ENCODE measurements at regions not wholly inside any gene's neighbourhood (a gene's known extent, or its start where the extent isn't known, plus 50 kb on each side); places are given as distances from the start of the nearest gene placed in this dataset.
"Not testable (repeated sequence)": the region's sequence is repeated elsewhere in the genome, so short reads cannot be mapped to it uniquely, and the experiment has no call there.

DNA sequence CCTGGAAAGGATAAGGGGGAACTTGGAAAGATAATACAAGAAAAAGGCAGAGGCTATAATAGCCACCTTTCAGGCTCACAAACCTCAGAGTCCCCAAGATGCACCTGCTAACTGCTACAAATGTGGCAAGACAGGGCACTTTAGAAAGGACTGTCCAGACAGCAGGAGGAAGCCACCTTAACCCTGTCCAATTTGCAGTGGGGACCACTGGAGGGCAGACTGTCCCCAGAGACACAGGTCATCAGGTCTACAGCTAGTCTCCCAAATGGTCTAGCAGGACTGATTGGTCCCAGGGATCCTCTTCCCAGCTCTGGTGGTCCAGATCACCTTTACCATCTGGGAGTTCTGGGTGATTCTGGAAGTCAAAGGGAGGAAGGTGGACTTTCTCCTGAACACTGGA is 882.5 kb upstream of the GBE1 start:
- no peaks in the 10 kb centered on the region for H3K4me1 ChIP-seq (ENCODE audit: control insufficient read depth, insufficient read depth, low read length)
- no peaks in the 10 kb centered on the region for H3K27me3 ChIP-seq (replicated peaks; ENCODE audit: control insufficient read depth, insufficient read depth, low read length)
- no peak overlapping the region for H3K4me3 ChIP-seq (ENCODE audit: low read length)
- no peaks in the 10 kb centered on the region for H3K9me3 ChIP-seq (ENCODE audit: control insufficient read depth, low read length)
- DNase-seq (ENCODE audit: low read depth), result no peak
- H3K9ac ChIP-seq (ENCODE audit: low read length), result no peak overlapping the region
- H3K36me3 ChIP-seq (ENCODE audit: control insufficient read depth, insufficient read depth, low read length, severe bottlenecking), result no peaks in the 10 kb centered on the region

DNA sequence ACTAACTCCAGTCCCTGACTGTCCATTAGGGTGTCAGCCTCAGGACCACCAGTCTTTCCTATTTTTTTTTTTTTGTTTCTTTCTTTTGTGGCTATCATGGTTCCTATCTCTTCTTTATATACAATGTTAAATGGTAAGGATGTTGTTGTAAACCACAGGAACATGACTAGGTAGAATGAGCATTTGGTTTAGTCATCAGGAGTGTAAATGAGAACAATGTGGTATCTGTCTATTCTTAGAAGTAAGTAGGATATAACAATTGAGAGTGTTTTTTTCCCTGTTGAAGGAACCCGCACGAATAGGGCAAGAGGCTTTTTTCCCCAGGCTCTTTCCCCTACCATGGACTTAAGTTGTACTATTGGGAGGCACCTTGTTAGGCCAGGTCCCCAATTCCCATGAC is 880.3 kb upstream of the GBE1 start:
- no peaks in the 10 kb centered on the region for H3K36me3 ChIP-seq (ENCODE audit: control insufficient read depth, insufficient read depth, low read length, severe bottlenecking)
- no peaks in the 10 kb centered on the region for H3K9me3 ChIP-seq (ENCODE audit: control insufficient read depth, low read length)
- no peak overlapping the region for H3K9ac ChIP-seq (ENCODE audit: low read length)

DNA sequence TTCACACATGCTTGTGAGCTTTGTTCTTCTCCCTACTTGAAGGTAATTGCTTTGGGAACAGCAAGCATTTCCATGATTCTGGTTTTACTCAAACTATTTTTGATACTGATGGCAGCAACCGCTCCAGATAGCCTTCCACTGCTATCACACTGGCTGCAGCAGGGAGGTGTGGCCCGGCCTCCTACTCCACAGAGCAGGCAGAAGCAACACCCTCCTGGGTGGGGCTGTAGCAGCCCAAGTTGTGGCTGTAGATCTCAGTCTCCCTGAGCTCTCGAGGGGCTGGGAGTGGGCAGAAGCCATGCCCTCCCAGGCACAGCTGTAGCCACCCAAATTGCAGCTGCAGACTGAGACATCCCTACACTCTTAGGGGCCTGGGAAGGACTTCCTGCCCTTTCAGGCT is 878.8 kb upstream of the GBE1 start:
- no peaks in the 10 kb centered on the region for H3K4me1 ChIP-seq (ENCODE audit: control insufficient read depth, insufficient read depth, low read length)
- no peak for DNase-seq (ENCODE audit: low read depth)

More for the DNA sequence above, 880.3 kb upstream of the GBE1 start:
- no peaks in the 10 kb centered on the region for H3K4me1 ChIP-seq (ENCODE audit: control insufficient read depth, insufficient read depth, low read length)
- no peak overlapping the region for H3K4me3 ChIP-seq (ENCODE audit: low read length)
- no peak for DNase-seq (ENCODE audit: low read depth)
- H3K27me3 ChIP-seq (replicated peaks; ENCODE audit: control insufficient read depth, insufficient read depth, low read length), result no peaks in the 10 kb centered on the region

DNA sequence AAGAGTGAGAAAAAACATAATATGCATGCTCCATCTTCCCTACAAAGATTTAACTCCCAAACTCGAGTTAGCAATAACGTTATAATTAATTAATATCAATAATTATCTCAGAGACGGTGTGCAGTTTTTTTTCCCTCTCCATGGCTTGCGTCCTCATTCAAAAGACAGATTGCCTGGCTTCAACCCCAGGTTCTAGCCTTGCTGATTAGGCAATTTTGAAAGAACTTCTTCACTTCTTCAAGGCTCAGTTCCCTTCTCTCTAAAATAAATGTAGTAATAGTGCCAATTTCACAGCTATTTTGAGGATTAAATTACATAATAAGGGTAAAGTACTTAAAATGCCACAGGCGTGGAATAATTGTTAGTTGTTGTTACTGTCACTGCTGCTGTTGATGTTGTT is 876.1 kb upstream of the GBE1 start:
- no peak overlapping the region for H3K9ac ChIP-seq (ENCODE audit: low read length)
- DNase-seq (ENCODE audit: low read depth), result no peak
- H3K27me3 ChIP-seq (replicated peaks; ENCODE audit: control insufficient read depth, insufficient read depth, low read length), result no peaks in the 10 kb centered on the region
- H3K4me1 ChIP-seq (ENCODE audit: control insufficient read depth, insufficient read depth, low read length), result no peaks in the 10 kb centered on the region
- no peaks in the 10 kb centered on the region for H3K9me3 ChIP-seq (ENCODE audit: control insufficient read depth, low read length)
- H3K4me3 ChIP-seq (ENCODE audit: low read length), result no peak overlapping the region
- no peaks in the 10 kb centered on the region for H3K36me3 ChIP-seq (ENCODE audit: control insufficient read depth, insufficient read depth, low read length, severe bottlenecking)

More for the DNA sequence above, 878.8 kb upstream of the GBE1 start:
- Histone ChIP-seq H3K36me3 (ENCODE audit: control insufficient read depth, insufficient read depth, low read length, severe bottlenecking) (no peaks in the 10 kb centered on the region), H3K27me3 (replicated peaks; ENCODE audit: control insufficient read depth, insufficient read depth, low read length) (no peaks in the 10 kb centered on the region), H3K4me3 (ENCODE audit: low read length) (no peak overlapping the region), H3K9ac (ENCODE audit: low read length) (no peak overlapping the region), H3K9me3 (ENCODE audit: control insufficient read depth, low read length) (no peaks in the 10 kb centered on the region)

DNA sequence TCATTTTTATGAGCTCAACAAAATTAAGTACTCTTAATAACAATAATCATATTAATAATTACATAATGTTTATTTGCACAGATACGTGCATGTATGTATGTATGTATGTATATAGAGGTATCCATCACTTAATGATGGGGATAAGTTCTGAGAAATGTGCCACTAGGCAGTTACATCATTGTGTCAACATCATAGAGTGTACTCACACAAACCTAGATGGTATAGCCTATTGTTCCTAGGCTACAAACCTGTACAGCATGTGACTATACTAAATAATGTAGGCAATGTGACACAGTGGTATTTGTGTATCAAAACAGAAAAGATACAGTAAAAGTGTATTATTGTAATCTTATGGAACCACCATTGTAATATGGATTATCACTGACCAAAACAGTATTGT is 874.7 kb upstream of the GBE1 start:
- Histone ChIP-seq H3K9me3 (ENCODE audit: control insufficient read depth, low read length) (no peaks in the 10 kb centered on the region), H3K4me3 (ENCODE audit: low read length) (no peak overlapping the region), H3K4me1 (ENCODE audit: control insufficient read depth, insufficient read depth, low read length) (no peaks in the 10 kb centered on the region), H3K36me3 (ENCODE audit: control insufficient read depth, insufficient read depth, low read length, severe bottlenecking) (no peaks in the 10 kb centered on the region), H3K27me3 (replicated peaks; ENCODE audit: control insufficient read depth, insufficient read depth, low read length) (no peaks in the 10 kb centered on the region), H3K9ac (ENCODE audit: low read length) (no peak overlapping the region)
- no peak for DNase-seq (ENCODE audit: low read depth)

DNA sequence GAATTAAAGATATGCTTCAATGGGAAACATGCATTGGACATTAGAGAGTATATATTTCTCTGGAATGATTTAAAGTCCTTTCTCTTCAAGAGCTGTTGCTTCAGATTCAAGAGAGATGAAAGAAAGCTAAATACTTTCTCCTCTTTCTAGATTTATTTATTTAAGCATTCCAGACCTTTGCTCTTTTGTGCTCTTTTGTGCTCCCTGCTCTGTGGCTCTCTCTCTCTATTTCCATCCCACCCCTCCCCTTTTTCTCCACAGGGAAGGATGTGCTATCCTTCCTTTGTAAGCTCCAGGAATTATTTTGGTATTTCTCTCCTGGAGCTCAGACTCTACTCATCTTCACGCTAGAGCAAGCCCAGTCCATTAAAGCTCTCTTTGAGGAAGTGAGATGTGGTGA is 871.9 kb upstream of the GBE1 start:
- Histone ChIP-seq H3K27me3 (replicated peaks; ENCODE audit: control insufficient read depth, insufficient read depth, low read length) (no peaks in the 10 kb centered on the region), H3K36me3 (ENCODE audit: control insufficient read depth, insufficient read depth, low read length, severe bottlenecking) (no peaks in the 10 kb centered on the region), H3K9ac (ENCODE audit: low read length) (no peak overlapping the region), H3K9me3 (ENCODE audit: control insufficient read depth, low read length) (no peaks in the 10 kb centered on the region), H3K4me3 (ENCODE audit: low read length) (no peak overlapping the region), H3K4me1 (ENCODE audit: control insufficient read depth, insufficient read depth, low read length) (no peaks in the 10 kb centered on the region)
- DNase-seq (ENCODE audit: low read depth), result no peak

DNA sequence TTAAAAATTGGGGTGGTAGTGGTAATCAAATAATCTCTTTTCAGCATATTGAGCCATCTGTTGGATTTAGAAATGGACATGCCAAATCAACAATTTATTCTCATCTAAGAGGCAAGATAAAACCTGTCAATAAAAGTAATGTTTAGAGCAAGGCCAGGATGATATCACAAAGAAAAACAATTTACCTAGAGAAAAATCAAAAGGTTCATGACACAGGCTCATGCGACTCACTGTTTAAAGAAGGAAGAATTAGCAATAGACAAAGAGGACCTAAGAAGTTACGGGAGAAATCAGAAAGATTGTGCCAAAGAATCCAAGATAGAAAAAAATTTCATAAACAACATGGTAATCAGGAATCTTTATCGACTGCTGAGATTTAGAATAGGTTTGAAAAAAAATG is 868.5 kb upstream of the GBE1 start:
- Histone ChIP-seq H3K36me3 (ENCODE audit: control insufficient read depth, insufficient read depth, low read length, severe bottlenecking) (no peaks in the 10 kb centered on the region), H3K27me3 (replicated peaks; ENCODE audit: control insufficient read depth, insufficient read depth, low read length) (no peaks in the 10 kb centered on the region), H3K4me1 (ENCODE audit: control insufficient read depth, insufficient read depth, low read length) (no peaks in the 10 kb centered on the region), H3K9me3 (ENCODE audit: control insufficient read depth, low read length) (no peaks in the 10 kb centered on the region), H3K4me3 (ENCODE audit: low read length) (no peak overlapping the region), H3K9ac (ENCODE audit: low read length) (no peak overlapping the region)
- DNase-seq (ENCODE audit: low read depth), result no peak

DNA sequence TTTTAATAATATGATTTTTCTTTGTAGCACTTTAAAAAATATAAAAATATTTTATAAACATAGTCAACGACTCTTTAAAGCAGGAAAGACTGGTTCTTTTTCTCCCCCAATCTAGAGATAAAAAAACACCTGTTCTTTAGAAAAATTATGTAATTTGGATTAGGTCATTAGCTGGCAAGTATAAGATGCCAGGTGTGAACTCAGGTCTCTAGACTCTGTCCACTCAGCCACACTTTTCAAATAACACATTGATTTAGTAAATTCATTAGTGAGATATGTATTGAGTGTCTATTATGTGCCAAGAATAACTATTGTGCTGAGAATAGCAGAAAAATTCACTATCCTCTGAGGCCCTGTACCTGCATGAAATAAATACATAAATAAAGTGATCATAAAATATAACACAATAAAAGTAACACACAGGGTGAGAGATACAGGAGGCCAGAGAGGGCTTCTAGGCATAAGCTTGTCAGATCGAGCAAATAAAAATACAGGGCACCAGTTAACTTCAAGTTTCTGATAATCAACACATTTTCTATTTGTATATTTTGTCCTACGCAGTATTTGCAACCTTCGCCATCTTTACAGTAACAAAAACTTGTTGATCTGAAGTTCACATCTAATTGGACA is 867.1 kb upstream of the GBE1 start:
- Histone ChIP-seq H3K9ac (ENCODE audit: low read length) (no peak overlapping the region), H3K9me3 (ENCODE audit: control insufficient read depth, low read length) (peaks cover 6% of the 10 kb centered on the region), H3K27me3 (replicated peaks; ENCODE audit: control insufficient read depth, insufficient read depth, low read length) (no peaks in the 10 kb centered on the region), H3K4me1 (ENCODE audit: control insufficient read depth, insufficient read depth, low read length) (no peaks in the 10 kb centered on the region), H3K36me3 (ENCODE audit: control insufficient read depth, insufficient read depth, low read length, severe bottlenecking) (no peaks in the 10 kb centered on the region), H3K4me3 (ENCODE audit: low read length) (no peak overlapping the region)
- no peak for DNase-seq (ENCODE audit: low read depth)

DNA sequence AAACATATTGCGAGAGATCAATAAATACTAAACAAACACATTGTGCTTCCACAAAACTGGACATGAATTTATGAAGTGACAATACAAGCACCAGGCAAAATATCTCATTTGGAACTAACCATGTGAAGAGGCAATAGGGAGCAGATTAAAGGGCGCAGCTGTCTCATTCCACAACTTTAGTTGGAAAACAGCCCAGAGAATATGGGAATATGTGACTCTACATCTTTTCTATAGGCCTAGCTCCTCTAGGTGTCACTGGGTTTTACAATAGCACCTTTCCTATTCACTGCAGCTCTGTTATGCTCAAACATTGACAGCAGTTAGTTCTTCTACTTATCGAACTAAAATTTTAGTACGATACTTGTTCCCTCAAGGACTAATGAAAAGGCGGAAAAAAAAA is 866.3 kb upstream of the GBE1 start:
- no peaks in the 10 kb centered on the region for H3K27me3 ChIP-seq (replicated peaks; ENCODE audit: control insufficient read depth, insufficient read depth, low read length)

DNA sequence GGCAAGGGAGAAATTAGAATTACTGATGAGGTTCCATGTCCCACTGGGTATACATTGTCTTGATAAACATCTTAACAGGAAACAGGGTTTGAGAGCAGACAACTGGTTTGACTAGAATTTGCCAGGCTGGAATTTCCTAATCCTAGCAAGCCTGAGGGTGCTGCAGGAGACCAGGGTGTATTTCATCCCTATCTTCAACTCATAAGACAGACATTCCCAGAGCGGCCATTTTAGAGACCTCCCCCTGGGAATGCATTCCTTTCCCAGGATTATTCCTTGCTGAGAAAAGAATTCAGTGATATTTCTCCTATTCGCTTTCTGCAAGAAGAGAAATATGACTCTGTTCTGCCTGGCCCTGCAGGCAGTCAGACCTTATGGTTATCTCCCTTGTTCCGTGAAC is 859.3 kb upstream of the GBE1 start:
- not testable (repeated sequence) for H3K4me3 ChIP-seq (ENCODE audit: low read length); H3K27me3 ChIP-seq (replicated peaks; ENCODE audit: control insufficient read depth, insufficient read depth, low read length); DNase-seq (ENCODE audit: low read depth); H3K36me3 ChIP-seq (ENCODE audit: control insufficient read depth, insufficient read depth, low read length, severe bottlenecking); H3K9ac ChIP-seq (ENCODE audit: low read length); H3K4me1 ChIP-seq (ENCODE audit: control insufficient read depth, insufficient read depth, low read length)
- peaks cover 11% of the 10 kb centered on the region for H3K9me3 ChIP-seq (ENCODE audit: control insufficient read depth, low read length)

More for the DNA sequence above, 866.3 kb upstream of the GBE1 start:
- no peak for DNase-seq (ENCODE audit: low read depth)
- Histone ChIP-seq H3K4me1 (ENCODE audit: control insufficient read depth, insufficient read depth, low read length) (no peaks in the 10 kb centered on the region), H3K36me3 (ENCODE audit: control insufficient read depth, insufficient read depth, low read length, severe bottlenecking) (no peaks in the 10 kb centered on the region), H3K4me3 (ENCODE audit: low read length) (no peak overlapping the region), H3K9me3 (ENCODE audit: control insufficient read depth, low read length) (peaks cover 6% of the 10 kb centered on the region), H3K9ac (ENCODE audit: low read length) (no peak overlapping the region)

DNA sequence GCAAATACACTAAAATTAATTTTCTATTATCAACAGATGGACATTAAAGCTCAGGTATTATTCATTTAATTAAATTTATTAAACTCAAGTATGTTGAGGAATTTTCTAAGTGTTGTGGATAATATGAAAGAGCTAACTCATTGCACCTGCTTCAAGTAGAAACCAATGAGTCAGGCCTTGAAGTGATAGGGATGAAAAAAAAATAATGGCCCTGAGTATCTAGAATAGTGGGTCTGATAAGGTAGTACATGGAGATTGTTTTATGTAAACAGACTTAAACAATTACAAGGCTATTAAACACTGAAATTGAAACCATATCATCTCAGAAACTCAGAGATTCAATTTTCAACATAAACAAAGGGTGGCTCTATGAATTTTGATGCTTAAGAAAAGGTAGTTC is 857.1 kb upstream of the GBE1 start:
- H3K9ac ChIP-seq (ENCODE audit: low read length), result no peak overlapping the region
- no peak for DNase-seq (ENCODE audit: low read depth)
- no peaks in the 10 kb centered on the region for H3K4me1 ChIP-seq (ENCODE audit: control insufficient read depth, insufficient read depth, low read length)
- no peaks in the 10 kb centered on the region for H3K27me3 ChIP-seq (replicated peaks; ENCODE audit: control insufficient read depth, insufficient read depth, low read length)
- no peaks in the 10 kb centered on the region for H3K36me3 ChIP-seq (ENCODE audit: control insufficient read depth, insufficient read depth, low read length, severe bottlenecking)
- peaks cover 5% of the 10 kb centered on the region for H3K9me3 ChIP-seq (ENCODE audit: control insufficient read depth, low read length)
- no peak overlapping the region for H3K4me3 ChIP-seq (ENCODE audit: low read length)

DNA sequence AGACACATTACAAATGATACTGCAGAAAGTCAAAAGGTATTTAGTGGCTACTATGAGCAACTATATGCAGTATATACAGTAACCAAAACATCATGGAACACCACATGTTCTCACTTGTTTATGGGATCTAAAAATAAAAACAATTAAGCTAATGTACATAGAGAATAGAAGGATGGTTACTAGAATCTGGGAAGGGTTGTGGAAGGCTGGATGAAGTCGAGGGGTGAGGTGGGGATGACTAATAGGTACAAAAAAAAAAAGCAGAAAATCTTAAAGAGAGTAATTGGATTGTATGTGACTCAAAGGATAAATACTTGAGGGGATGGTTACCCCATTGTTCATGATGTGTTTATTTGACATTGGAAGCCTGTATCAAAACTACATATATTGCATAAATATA is 848.8 kb upstream of the GBE1 start:
- H3K4me3 ChIP-seq (ENCODE audit: low read length), result no peak overlapping the region

More for the DNA sequence above, 848.8 kb upstream of the GBE1 start:
- Histone ChIP-seq H3K9ac (ENCODE audit: low read length) (no peak overlapping the region), H3K4me1 (ENCODE audit: control insufficient read depth, insufficient read depth, low read length) (no peaks in the 10 kb centered on the region), H3K27me3 (replicated peaks; ENCODE audit: control insufficient read depth, insufficient read depth, low read length) (no peaks in the 10 kb centered on the region), H3K9me3 (ENCODE audit: control insufficient read depth, low read length) (peaks cover 4% of the 10 kb centered on the region), H3K36me3 (ENCODE audit: control insufficient read depth, insufficient read depth, low read length, severe bottlenecking) (no peaks in the 10 kb centered on the region)
- DNase-seq (ENCODE audit: low read depth), result no peak
